HUDEP-2 (cell line): ENCODE measurements at regions not wholly inside any gene's neighbourhood (a gene's known extent, or its start where the extent isn't known, plus 50 kb on each side); places are given as distances from the start of the nearest gene placed in this dataset.

Experiments used
- DNase-seq, 76 experiments: peaks; one replicate each; lab custom pipeline; 2025; ENCODE audit not compliant: unreplicated experiment in 76 of 76; lab: John Stamatoyannopoulos, UW

DNA sequence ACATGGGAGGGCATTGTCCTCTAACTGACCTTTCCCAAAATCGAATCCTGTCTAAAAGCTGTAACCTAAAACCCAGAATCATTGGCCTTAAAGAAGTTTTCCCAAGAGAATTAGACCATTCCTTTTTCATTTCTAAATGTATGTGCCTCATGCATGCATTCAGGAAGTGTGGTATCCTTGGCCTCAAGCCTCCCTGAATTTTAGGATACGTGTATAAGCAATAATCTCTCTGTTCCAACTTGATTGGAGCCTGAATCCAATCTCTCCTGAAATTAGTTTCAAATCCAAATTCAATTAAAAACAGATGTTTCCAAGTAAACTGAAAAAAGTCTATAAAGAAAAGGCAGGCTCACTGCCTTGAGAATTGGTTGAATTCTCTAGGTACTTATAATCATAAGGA lies 86.0 kb upstream of the VEPH1 start:
- no peak for DNase-seq

DNA sequence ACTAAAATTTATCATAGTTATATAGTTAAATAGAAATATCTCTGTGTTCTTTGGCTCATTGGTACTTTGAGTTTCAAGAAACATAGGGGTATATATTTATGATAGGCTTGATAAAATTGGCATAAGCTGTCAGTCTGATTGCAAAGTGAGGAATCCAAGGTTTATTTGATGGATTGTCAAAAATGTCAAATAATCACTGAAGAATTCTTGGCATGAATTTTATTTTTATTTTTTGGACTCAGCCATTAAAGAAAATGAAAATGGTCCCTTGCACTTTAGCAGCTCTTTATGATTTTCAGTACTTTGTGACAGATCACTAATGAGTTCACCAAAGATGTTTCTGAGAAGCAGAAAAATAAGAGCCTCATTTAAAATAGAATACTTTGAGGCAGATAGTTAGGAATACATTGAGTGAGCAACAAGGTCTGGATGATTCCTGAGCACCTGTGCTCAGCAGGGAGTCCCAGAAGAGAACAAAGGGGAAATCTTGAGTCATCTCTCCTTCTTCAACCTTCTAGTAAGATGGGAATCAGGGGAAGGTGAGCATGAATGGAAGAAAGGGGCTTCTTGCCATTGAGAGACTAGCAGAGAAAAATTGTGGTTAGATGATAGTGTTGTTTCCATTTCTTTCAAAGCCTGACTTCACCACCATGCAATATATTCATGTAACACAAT lies 85.3 kb upstream of the VEPH1 start:
- DNase-seq, result no peak

DNA sequence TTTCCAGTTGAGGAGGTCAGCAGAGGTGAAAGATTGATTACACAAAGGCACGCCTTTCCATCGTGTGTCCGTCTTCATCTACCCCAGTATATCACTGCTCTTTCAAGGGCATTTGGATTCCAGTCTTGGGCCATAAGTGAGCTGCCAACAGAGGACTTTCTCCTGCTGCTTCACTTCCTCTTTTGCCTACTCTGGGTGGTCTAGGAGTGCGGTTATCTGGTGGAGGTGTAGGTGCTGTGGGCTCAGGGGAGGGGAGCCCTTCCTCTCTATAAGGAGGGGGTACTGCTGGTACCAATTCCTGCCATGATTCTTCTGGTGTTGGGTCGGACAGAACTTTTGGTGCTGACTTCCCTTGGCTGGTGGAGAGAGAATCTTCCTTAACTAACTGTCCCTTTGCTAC lies 83.1 kb upstream of the VEPH1 start:
- no peak for DNase-seq

DNA sequence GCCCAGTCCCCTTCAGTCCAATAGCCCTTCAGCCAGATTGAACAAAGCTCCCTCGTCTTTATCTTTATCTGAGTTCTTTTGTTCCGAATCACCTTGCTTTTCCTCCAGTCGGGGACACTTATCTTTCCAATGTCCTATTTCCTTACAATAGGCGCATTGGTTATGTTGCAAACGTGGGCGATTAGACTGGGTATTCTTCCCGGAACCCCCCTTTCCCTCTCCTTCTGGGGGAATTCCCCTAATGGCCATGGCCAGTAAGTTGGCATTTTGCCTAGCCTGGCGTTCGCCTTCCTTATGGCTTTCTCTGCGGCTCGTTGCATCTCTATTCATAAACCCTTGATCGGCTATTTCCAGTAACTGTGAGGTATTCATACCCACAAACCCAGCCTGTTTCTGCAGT lies 82.2 kb upstream of the VEPH1 start:
- no peak for DNase-seq

DNA sequence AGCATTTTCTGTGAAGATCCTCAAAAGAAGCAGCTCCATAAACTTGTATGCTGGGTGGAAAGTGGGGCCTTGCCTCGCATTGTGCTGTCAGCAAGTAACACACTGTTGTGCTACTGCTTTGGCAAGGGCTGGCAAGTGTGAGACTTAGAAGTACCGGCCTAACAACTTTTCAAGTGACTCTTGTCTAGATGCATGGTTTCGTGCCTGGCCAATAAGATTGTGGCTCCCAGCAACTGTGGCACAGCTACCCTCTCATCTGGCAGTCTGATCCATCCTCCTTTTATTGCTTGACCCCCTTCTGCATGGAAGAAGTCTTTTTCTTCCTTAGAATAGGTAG lies 79.4 kb upstream of the VEPH1 start:
- DNase-seq, result peak in 2 of 76 experiments; percentile 22 to 26

DNA sequence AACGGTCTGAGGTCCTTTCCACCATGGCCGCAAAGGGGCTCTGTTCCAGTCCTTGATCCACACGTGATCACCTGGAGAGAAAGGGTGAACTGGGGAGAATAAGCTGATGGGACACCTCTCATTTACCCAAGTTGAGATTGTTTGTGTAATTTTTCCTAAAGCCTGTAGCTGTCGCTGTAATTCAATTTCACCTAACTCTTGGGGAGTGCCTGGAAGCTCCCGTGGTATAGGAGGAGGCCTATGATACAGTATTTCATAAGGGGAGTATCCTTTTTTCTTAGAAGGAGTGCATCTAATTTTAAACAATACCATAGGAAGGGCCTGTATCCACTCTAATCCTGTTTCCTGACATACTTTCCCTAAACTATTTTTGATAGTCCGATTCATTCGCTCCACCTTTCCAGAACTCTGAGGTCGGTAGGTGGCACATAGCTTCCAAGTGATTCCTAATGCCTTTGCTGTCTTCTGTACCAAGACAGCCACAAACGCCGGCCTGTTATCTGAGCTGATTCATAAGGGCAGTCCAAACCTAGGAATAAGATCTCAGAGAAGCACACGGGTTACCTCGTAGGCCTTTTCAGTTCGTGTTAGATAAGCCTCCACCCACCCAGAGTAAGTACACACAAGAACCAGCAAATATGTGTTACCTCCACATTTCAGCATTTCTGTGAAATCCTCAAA lies 78.9 kb upstream of the VEPH1 start:
- DNase-seq, result peak in 40 of 76 experiments; percentile 4 to 62 (median 25)

DNA sequence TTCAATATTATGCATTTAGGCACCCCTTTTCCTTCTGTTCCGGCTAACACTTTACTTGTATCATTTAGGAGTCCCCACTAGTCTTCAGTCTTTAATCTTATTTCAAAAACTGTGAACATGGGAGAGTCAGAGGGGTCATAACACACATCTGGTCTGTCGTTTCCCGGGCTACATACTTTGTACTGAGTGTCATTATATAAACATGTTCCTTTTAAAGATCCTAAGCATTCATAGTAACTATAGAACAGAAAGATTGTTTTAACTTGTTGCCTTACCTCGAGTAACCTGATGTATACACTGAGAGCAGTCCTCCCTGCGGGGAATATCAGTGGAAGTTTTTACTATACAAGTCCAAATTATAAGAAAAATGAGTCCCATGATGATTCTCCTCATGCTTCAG lies 78.2 kb upstream of the VEPH1 start:
- no peak for DNase-seq

DNA sequence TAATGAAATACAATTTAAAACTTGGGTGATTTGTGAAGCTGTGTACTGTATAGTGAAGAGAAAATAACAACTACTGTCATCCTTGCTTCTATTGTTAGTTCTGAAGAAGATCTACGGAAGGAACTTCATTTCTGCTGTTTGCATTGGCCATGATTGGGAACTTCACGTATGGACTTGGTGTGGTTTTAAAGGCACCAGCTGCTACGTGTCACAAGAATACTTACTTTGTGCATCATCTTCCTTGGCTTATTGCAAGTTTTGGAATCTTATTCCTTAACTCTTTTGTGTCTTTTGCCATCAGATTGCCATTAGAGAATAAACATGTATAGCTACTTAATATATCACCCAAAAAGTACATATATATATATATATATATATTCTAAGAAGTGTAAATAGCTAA lies 75.0 kb upstream of the VEPH1 start:
- DNase-seq, result no peak

DNA sequence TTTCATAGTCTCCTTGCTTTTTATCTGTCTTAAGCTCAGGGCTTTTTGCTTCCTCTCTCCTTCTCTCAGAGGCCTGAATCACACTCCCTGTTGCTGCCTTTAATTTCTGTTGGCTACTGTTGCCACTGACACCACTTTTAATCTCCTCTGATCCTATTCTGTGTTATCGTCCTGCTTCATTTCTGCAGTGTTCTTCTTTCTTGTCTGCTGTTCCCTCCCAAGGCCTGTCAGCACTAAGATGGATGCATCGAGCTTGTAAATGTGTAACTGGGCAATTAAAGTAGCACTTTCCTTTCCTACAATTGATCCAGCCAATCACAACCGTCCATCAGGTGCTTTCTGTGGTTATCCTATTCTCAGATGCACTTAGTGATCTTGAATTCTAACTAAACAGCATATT lies 71.3 kb upstream of the VEPH1 start:
- no peak for DNase-seq

DNA sequence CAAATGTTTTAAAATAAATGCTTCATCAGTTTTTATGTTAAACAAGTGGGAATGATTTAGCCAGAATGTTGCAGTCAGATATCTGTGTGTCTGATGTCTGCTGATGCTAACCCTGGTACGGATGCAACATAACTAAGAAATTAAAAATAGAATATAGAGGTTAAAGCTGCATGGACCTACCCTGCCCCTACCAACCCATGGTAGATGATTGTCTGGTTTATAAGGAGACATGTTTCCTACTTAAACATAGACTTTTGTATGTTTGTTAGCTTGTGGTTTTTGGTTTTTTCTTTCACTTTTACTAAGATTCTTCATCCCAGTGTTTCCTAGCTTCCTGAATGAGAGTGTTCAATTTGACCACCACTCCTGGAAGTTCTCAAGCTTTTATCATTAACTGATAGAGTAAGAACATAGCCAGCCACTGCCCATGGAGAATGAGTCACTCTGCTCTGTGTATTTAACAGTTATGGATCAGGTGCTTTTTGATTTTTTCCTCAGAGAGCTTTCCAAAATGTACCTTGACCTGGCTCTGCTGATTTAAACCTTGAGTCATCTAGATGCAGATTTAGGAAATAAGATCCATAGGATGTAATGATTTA lies 70.7 kb upstream of the VEPH1 start:
- DNase-seq, result no peak

DNA sequence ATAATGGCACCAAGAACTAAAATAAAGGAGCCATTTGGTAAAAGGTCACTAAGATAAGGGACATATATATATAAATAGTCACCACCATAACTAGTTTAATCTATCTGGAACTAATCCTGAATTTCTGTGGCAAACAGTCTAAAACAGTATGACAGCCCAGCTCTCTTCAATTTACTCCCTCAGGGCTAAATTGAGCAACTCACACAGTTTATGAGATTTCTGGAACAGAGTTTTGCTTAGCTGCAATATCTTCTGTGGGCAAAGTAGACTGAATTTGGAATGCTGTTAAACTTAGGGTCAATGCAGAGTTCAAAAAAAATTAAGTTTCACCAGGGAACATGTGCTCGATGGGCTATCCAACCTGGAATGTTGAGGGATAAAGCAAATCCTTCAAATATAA lies 70.1 kb upstream of the VEPH1 start:
- DNase-seq, result no peak

DNA sequence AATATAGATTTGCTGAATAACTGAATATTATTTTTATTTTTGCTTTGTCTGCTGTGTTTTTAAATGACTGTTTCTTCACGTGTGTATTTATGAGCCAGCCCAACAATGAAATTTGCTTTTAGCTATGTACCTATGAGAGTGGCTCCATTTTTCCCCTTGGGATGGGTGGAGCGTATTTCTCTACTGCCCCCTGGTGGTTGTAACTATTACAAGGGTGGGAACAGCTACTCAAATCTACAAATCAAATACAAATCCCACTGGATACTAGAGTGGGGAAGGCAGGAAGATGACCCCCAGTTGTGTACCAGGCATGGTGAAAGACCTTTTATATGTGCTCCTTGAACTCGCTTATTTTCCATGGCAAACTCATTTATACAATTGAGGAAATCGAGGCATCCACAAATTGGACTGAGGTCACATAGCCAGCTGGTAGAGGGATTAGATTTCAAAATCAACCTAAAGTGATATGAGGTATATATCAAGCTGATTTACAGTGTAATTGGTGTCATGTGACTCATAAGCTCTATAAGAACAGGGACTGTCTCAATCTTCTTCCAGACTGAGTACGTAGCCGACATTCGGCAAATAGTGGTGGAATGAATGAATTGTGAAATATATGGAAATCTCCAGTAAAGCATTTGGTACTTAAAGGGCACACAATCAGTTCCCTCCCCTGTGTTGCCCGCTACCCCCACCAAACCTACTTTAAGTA lies 69.5 kb upstream of the VEPH1 start:
- peak in 32 of 76 experiments; percentile 1 to 54 (median 24) for DNase-seq

DNA sequence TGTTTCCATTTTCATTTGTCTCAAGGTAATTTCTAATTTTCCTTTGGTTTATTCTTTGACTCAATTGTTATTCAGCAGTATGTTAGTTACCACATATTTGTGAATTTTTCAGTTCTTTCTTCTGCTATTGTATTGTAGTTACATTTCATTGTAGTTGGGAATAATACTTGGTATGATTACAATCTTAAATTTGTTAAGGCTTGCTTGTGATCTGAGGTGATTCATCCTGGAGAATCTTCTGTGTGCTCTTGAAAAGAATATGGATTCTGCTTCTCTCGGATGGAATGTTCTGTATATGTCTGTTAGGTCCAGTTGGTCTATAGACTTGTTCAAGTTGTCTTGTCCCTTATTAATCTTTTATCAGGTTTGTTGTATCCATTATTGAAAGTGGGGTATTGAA lies 63.4 kb upstream of the VEPH1 start:
- no peak for DNase-seq

DNA sequence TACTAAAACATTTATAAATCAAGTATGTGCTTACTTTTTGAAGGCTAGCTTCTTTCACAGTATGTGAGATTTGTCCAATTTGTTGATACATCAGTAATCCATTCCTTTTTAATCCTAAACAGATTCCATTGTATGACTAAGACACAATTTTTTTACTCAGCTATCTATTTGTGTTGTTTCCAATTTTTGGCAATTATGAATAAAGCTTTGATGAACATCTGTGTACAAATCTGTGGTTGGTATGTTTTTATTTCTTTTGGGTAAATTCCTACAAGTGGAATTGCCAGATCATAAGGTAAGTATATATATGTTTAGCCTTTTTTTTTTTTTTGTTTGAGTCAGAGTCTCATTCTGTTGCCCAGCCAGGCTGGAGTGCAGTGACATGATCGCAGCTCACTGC lies 56.2 kb upstream of the VEPH1 start:
- DNase-seq, result no peak
